Endothelial cell of umbilical vein (primary cell): ENCODE measurements at regions not wholly inside any gene's neighbourhood (a gene's known extent, or its start where the extent isn't known, plus 50 kb on each side); places are given as distances from the start of the nearest gene placed in this dataset.

Experiments
- BruUV-seq: library from RNA; stranded (reverse); fragments of 400-500 nt; replicated peaks from 2 replicates; lab custom pipeline; 2021; lab: Mats Ljungman, UMichigan
- CTCF ChIA-PET: fragments of 300-600, 350-600 bp; sonication (Branson Sonifier 250); formaldehyde crosslinking; loops from one replicate; lab custom pipeline; 2021; ENCODE audit warnings: antibody characterized with exemption, inconsistent platforms; lab: Charles Lee
- POLR2A ChIA-PET: fragments of 300-600, 350-600 bp; sonication (Branson Sonifier 250); formaldehyde crosslinking; loops from one replicate; lab custom pipeline; 2021; ENCODE audit warnings: antibody characterized with exemption, inconsistent platforms; lab: Charles Lee
- DNase-seq: peaks from one replicate; pipeline ENCODE4 v3.0.0-alpha.2; 2011; ENCODE audit warnings: low read depth, low spot score
- FAIRE-seq: peaks from 2 replicates; lab custom pipeline; 2011; peaks lifted over from hg19 to GRCh38; lab: Jason Lieb, UNC
- H2AFZ ChIP-seq: 2 replicates; pipeline ENCODE4 v1.6.0; 2012; ENCODE audit warnings: low read depth, low read length, control low read depth, inconsistent platforms
- H3K27ac ChIP-seq: 2 replicates; pipeline ENCODE4 v1.5.1; 2011; ENCODE audit warnings: low read depth, mild to moderate bottlenecking, control low read depth, low read length, moderate library complexity; ENCODE audit not compliant: insufficient read depth
- H3K27me3 ChIP-seq, 2 experiments: 2 replicates each; pipeline versions ENCODE4 v1.6.0 to v1.6.1; 2011; ENCODE audit warnings: low read length in 2 of 2, mixed read lengths in 1 of 2; ENCODE audit not compliant: control insufficient read depth in 2 of 2, insufficient read depth in 2 of 2
- H3K36me3 ChIP-seq, 2 experiments: 2 replicates in 1 of 2; 3 replicates in 1 of 2; pipeline ENCODE4 v1.5.1; 2011; ENCODE audit warnings: low read length in 2 of 2, mild to moderate bottlenecking in 1 of 2, moderate library complexity in 1 of 2; ENCODE audit not compliant: control insufficient read depth in 2 of 2, insufficient read depth in 2 of 2; ENCODE audit errors: extremely low read depth in 1 of 2
- H3K4me1 ChIP-seq: 3 replicates; pipeline ENCODE4 v1.5.1; 2011; ENCODE audit warnings: mild to moderate bottlenecking, low read length; ENCODE audit not compliant: control insufficient read depth, insufficient read depth; ENCODE audit errors: extremely low read depth
- H3K4me2 ChIP-seq: 2 replicates; pipeline ENCODE4 v1.6.1; 2011; ENCODE audit warnings: low read length, control low read depth, mixed read lengths; ENCODE audit not compliant: insufficient read depth
- H3K4me3 ChIP-seq, 3 experiments: fragments of 200-600 bp in 1 of 3; sonication (generic), shearing (Covaris generic) in 1 of 3; replicated peaks in 1 of 3; 2 replicates each; pipeline ENCODE4 v1.5.1; 2011 to 2016; ENCODE audit warnings: control low read depth in 3 of 3, low read length in 3 of 3, mild to moderate bottlenecking in 2 of 3, inconsistent platforms in 1 of 3, low read depth in 1 of 3, moderate library complexity in 1 of 3; ENCODE audit not compliant: insufficient read depth in 1 of 3
- H3K79me2 ChIP-seq: 2 replicates; pipeline ENCODE4 v1.6.0; 2012; ENCODE audit warnings: low read length, inconsistent platforms; ENCODE audit not compliant: control insufficient read depth, insufficient read depth
- H3K9ac ChIP-seq: replicated peaks from 2 replicates; pipeline ENCODE3; 2011; ENCODE audit warnings: low read length, control low read depth; ENCODE audit not compliant: insufficient read depth; ENCODE audit errors: extremely low read depth
- H3K9me1 ChIP-seq: replicated peaks from 3 replicates; pipeline ENCODE4 v1.6.0; 2011; ENCODE audit warnings: mild to moderate bottlenecking, low read length; ENCODE audit not compliant: control insufficient read depth, insufficient read depth; ENCODE audit errors: extremely low read depth
- H3K9me3 ChIP-seq: replicated peaks from 2 replicates; pipeline ENCODE4 v1.5.1; 2012; ENCODE audit warnings: low read length, inconsistent platforms; ENCODE audit not compliant: control insufficient read depth, insufficient read depth
- H4K20me1 ChIP-seq: replicated peaks from 2 replicates; pipeline ENCODE3; 2011; ENCODE audit warnings: mild to moderate bottlenecking, low read length; ENCODE audit not compliant: control insufficient read depth, insufficient read depth; ENCODE audit errors: extremely low read depth
- EZH2 ChIP-seq: IDR thresholded peaks from 2 replicates; pipeline ENCODE4 v1.6.1; 2012; ENCODE audit warnings: borderline replicate concordance, low read depth, mild to moderate bottlenecking, moderate library complexity, low read length, inconsistent platforms; ENCODE audit not compliant: severe bottlenecking
- FOS ChIP-seq: IDR thresholded peaks from 2 replicates; pipeline ENCODE4 v1.6.1; 2011; ENCODE audit warnings: mild to moderate bottlenecking, low read length, moderate library complexity, borderline replicate concordance; ENCODE audit not compliant: insufficient read depth
- GATA2 ChIP-seq: IDR thresholded peaks from 2 replicates; pipeline ENCODE4 v1.7.0; 2011; ENCODE audit warnings: low read depth, mild to moderate bottlenecking, moderate library complexity, mixed read lengths, low read length; ENCODE audit not compliant: insufficient read length, insufficient read depth
- JUN ChIP-seq: IDR thresholded peaks from 2 replicates; pipeline ENCODE4 v1.6.1; 2011; ENCODE audit warnings: borderline replicate concordance, low read depth; ENCODE audit not compliant: insufficient read length, insufficient read depth
- MYC ChIP-seq: IDR thresholded peaks from one replicate; pipeline ENCODE4 v1.6.1; 2011; ENCODE audit warnings: mild to moderate bottlenecking, low read depth, low read length
- POLR2A ChIP-seq: IDR thresholded peaks from 2 replicates; pipeline ENCODE4 v1.6.1; 2012; ENCODE audit warnings: low read depth, mild to moderate bottlenecking, control low read depth, low read length
- POLR2AphosphoS5 ChIP-seq: IDR thresholded peaks from 2 replicates; pipeline ENCODE4 v1.6.1; 2012; ENCODE audit warnings: low read depth, mild to moderate bottlenecking, control low read depth, low read length, moderate library complexity; ENCODE audit not compliant: insufficient read depth
- dilution Hi-C: fragments of 300-500 bp; cut with MboI; formaldehyde crosslinking; loops from one replicate; pipeline ENCODE4 v1.15.0; 2019; ENCODE audit warnings: low sequenced_read_pairs; ENCODE audit not compliant: extremely low pct_ligation_motif_present
- intact Hi-C: fragments of 100-400 bp; cut with micrococcal nuclease; formaldehyde crosslinking; loops from one replicate; pipeline ENCODE4 v1.10.0; 2022
- TF ChIP-seq, protein P1 (sequence below), 2 donors: IDR thresholded peaks; 1 replicate in 1 of 2; 2 replicates in 1 of 2; pipeline ENCODE4 v1.5.1; 2011; ENCODE audit warnings: low read length in 2 of 2, mild to moderate bottlenecking in 2 of 2, moderate library complexity in 2 of 2, control low read depth in 1 of 2, inconsistent platforms in 1 of 2, low read depth in 1 of 2; ENCODE audit not compliant: insufficient read depth in 1 of 2; ENCODE audit errors: extremely low read depth in 1 of 2
- TF ChIP-seq, protein P2 (sequence below): IDR thresholded peaks from 2 replicates; pipeline ENCODE4 v1.6.1; 2011; ENCODE audit not compliant: insufficient read depth, insufficient read length

- Histone ChIP-seq H3K36me3 (no peaks in the 10 kb centered on the region), H3K27me3 (no peaks in the 10 kb centered on the region), H3K27ac (no peak overlapping the region), H3K9me3 (no peaks in the 10 kb centered on the region), H3K9ac (no peak overlapping the region), H3K4me2 (no peak overlapping the region), H4K20me1 (no peaks in the 10 kb centered on the region), H3K9me1 (no peaks in the 10 kb centered on the region), H3K4me3 (no peak overlapping the region), H2AFZ (no peak overlapping the region), H3K79me2 (no peaks in the 10 kb centered on the region), H3K4me1 (no peaks in the 10 kb centered on the region)
- TF ChIP-seq, protein P1, sequence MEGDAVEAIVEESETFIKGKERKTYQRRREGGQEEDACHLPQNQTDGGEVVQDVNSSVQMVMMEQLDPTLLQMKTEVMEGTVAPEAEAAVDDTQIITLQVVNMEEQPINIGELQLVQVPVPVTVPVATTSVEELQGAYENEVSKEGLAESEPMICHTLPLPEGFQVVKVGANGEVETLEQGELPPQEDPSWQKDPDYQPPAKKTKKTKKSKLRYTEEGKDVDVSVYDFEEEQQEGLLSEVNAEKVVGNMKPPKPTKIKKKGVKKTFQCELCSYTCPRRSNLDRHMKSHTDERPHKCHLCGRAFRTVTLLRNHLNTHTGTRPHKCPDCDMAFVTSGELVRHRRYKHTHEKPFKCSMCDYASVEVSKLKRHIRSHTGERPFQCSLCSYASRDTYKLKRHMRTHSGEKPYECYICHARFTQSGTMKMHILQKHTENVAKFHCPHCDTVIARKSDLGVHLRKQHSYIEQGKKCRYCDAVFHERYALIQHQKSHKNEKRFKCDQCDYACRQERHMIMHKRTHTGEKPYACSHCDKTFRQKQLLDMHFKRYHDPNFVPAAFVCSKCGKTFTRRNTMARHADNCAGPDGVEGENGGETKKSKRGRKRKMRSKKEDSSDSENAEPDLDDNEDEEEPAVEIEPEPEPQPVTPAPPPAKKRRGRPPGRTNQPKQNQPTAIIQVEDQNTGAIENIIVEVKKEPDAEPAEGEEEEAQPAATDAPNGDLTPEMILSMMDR (IDR thresholded peaks at IDR 0.05; ENCODE audit: extremely low read depth in 1 of 2, insufficient read depth in 1 of 2, low read depth in 1 of 2, low read length in 2 of 2) = no peak
- no peak for TF ChIP-seq FOS
- TF ChIP-seq POLR2AphosphoS5 = no peak
- TF ChIP-seq MYC = no peak
- TF ChIP-seq EZH2 = no peak
- TF ChIP-seq JUN = no peak
- no peak for TF ChIP-seq GATA2
- no peak for TF ChIP-seq POLR2A
- TF ChIP-seq, protein P2, sequence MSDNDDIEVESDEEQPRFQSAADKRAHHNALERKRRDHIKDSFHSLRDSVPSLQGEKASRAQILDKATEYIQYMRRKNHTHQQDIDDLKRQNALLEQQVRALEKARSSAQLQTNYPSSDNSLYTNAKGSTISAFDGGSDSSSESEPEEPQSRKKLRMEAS = no peak
- intact Hi-C loops (no loop called here), dilution Hi-C loops (no loop called here)
- no TSS peak for BruUV-seq
- DNase-seq = no peak
- CTCF ChIA-PET = interaction anchor here (0.6 to 1.0 kb wide), 3 partner anchors 12 to 231 kb away, joined by 3 to 6 read pairs (median 3); no protein-coding TSS in a partner anchor
- no peak for FAIRE-seq
- POLR2A ChIA-PET = no interaction called here
Measured at GRCh38 chr6:149201068-149201655, 116.3 kb upstream of the TAB2 start.
